Thoracic aorta (tissue), 2 donors: ENCODE measurements at regions not wholly inside any gene's neighbourhood (a gene's known extent, or its start where the extent isn't known, plus 50 kb on each side); places are given as distances from the start of the nearest gene placed in this dataset.

Experiments used
- ATAC-seq: fragments of 150-250 bp; one replicate; pipeline ENCODE4 v1.8.0; 2017; ENCODE audit warnings: low read depth; ENCODE audit not compliant: insufficient number of reproducible peaks, low FRiP score
- DNase-seq: peaks from one replicate; pipeline ENCODE4 v3.0.0-alpha.2; 2020; ENCODE audit warnings: low spot score
- H3K27ac ChIP-seq, 2 donors: fragments of 200-600 bp; sonication (generic); 1 replicate in 1 of 2; 2 replicates in 1 of 2; pipeline ENCODE4 v1.5.1; 2016; ENCODE audit warnings: mild to moderate bottlenecking in 2 of 2, moderate library complexity in 2 of 2
- H3K27me3 ChIP-seq: fragments of 200-600 bp; sonication (generic); replicated peaks from 2 replicates; pipeline ENCODE4 v1.6.0; 2016; ENCODE audit warnings: mild to moderate bottlenecking; ENCODE audit not compliant: insufficient read depth
- H3K36me3 ChIP-seq: fragments of 200-600 bp; sonication (generic); one replicate; pipeline ENCODE4 v1.5.1; 2016
- H3K4me1 ChIP-seq, 2 donors: fragments of 200-600 bp; sonication (generic); 1 replicate in 1 of 2; 2 replicates in 1 of 2; pipeline versions ENCODE4 v1.5.1 to v1.6.0; 2016; ENCODE audit warnings: low read depth in 2 of 2, mild to moderate bottlenecking in 1 of 2; ENCODE audit not compliant: control insufficient read depth in 1 of 2
- H3K4me3 ChIP-seq: fragments of 200-600 bp; sonication (generic); 2 replicates; pipeline ENCODE4 v1.5.1; 2016; ENCODE audit warnings: mild to moderate bottlenecking
- H3K9me3 ChIP-seq: fragments of 200-600 bp; sonication (generic); 2 replicates; pipeline ENCODE4 v1.5.1; 2016
- CTCF ChIP-seq: fragments of 200-600 bp; sonication (generic); IDR thresholded peaks from one replicate; pipeline ENCODE4 v1.5.1; 2019; ENCODE audit warnings: antibody characterized with exemption

DNA sequence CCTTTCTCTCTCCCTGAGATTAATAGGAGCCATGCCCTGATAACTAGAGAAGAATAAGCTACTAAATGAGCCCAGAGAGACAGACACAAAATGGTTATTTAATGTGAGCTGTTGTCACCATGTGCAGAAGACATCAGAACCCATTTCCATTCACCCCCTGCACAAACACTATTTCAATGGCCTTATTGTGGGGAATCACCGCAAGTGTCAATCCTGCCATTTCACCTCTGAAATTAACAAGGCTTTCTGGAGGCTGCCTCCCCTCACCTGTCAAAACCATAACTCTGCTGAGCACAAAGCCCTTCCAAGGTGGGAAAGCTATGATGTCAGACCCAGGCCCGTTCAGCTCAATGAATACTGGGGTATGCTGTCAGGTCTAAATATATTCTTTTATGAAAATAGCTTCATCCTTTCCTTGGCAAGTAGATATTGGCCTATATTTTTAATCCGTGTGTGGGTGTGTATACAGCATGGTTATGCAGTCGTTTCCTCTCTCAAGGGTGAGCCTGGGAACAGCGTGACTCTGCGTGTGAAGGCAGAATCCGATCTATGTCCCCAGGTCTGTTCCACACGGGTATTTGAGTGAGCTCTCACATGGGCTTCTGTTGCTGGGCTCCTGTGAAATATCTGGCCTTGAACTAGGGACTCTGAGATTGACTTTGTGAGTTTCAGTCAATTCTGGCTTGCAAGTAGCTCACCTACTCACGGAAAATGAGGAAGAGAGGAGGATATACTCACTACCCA is 266.3 kb downstream of the FBXW7 start:
- Histone ChIP-seq H3K27me3 (no peaks in the 10 kb centered on the region), H3K9me3 (no peaks in the 10 kb centered on the region), H3K27ac (no peak overlapping the region), H3K4me3 (no peak overlapping the region), H3K4me1 (no peaks in the 10 kb centered on the region), H3K36me3 (no peaks in the 10 kb centered on the region)
- ATAC-seq (no peak), DNase-seq (no peak)
- TF ChIP-seq CTCF, result no peak

DNA sequence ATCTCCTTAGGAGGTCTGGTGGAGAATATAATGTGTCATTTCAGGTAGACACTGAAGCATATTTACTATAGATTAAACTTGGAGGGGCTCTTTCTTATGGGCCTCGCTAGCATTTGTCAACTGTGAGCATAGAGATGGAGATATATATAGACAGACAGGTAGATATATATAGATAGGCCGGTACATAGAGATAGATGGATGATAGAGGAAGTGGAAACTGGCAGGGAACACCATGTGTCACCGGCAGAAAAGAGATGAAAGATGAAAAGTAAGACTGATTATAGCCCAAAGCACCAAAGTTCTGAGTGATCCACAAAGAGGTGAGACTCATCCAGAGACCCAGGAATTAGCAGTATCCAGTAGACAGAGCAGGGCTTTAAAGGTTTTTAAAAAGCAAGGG is 268.1 kb downstream of the FBXW7 start:
- ATAC-seq, result no peak
- H3K4me3 ChIP-seq, result no peak overlapping the region
- no peaks in the 10 kb centered on the region for H3K4me1 ChIP-seq
- H3K36me3 ChIP-seq, result no peaks in the 10 kb centered on the region
- no peak overlapping the region for H3K27ac ChIP-seq
- no peak for DNase-seq
- TF ChIP-seq CTCF, result no peak
- H3K9me3 ChIP-seq, result no peaks in the 10 kb centered on the region
- H3K27me3 ChIP-seq, result no peaks in the 10 kb centered on the region

DNA sequence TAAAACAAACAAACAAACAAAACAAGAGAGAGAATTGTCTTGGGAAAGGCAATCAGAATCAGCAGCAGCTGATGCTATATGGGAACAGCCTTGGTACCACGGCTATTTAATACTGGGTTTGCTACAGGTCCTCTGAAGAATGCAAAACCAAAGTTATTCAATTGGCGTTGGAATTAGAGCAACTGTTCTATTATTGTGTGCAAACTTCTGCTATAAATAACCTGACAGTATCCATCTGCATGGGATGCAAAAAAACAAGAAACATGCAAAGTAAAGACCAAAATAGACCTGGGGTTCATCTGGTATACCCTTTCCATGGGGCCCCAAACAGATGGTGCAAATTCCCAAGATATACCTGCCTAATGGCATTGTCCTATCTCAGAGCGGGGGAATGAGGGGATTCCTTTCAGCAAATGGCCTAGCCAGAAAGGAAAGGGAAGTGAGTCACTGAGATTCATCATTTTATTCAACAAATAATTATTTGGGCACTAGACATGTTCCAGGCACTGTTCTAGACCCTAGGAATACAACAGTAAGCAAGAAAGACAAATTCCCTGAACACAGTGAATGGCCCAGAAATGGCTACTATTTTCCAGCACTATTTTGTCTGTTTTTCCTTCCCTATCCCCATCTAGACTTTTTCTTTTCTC is 268.9 kb downstream of the FBXW7 start:
- no peaks in the 10 kb centered on the region for H3K27me3 ChIP-seq
- TF ChIP-seq CTCF, result no peak
- no peak overlapping the region for H3K4me3 ChIP-seq
- H3K27ac ChIP-seq, result no peak overlapping the region
- DNase-seq (no peak), ATAC-seq (no peak)
- no peaks in the 10 kb centered on the region for H3K9me3 ChIP-seq
- H3K4me1 ChIP-seq, result no peaks in the 10 kb centered on the region
- no peaks in the 10 kb centered on the region for H3K36me3 ChIP-seq

DNA sequence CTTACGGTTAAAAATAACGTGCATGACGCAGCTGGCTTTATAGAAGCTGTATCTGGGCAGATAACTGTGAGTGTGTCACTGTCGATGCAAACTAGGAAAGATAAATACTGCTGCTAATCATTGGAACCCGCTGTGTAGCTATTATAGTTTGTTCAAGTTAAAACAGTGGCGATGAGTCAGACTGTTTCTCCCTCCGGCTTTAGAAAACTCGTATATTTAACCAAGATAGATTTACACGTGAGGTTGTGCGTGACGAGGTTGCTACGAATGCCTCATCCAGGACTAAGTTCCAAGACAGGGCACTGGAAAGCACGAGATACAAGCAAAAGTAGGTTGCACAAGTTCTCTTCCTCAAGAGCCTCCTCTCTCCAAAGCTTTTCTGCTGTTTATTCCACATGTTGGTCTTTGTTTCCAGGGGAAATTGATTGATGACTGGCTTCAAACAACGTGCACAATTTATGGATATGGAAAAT is 270.7 kb downstream of the FBXW7 start:
- no peaks in the 10 kb centered on the region for H3K27me3 ChIP-seq
- no peak for TF ChIP-seq CTCF
- no peaks in the 10 kb centered on the region for H3K4me1 ChIP-seq
- no peaks in the 10 kb centered on the region for H3K36me3 ChIP-seq
- no peak for DNase-seq
- no peaks in the 10 kb centered on the region for H3K9me3 ChIP-seq
- no peak overlapping the region for H3K4me3 ChIP-seq
- ATAC-seq, result no peak
- no peak overlapping the region for H3K27ac ChIP-seq

DNA sequence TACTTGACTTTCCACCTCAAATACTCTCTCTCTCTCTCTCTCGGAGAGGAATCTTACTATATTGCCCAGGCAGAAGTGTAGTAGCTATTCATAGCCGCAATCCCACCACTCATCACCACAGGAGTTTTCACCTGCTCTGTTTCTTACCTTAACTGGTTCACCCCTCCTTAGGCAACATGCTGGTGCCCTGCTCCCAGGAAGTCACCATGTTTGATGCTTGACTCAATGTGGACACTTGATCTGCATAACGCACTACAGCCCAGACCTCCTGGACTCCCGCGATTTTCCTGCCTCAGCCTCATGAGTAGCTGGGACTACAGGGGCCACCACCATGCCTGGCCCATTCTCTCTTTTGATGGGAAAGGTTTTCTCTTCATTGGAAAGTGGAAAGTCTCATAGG is 271.8 kb downstream of the FBXW7 start:
- Histone ChIP-seq H3K27ac (no peak overlapping the region), H3K4me3 (no peak overlapping the region), H3K27me3 (no peaks in the 10 kb centered on the region), H3K36me3 (no peaks in the 10 kb centered on the region), H3K4me1 (no peaks in the 10 kb centered on the region), H3K9me3 (no peaks in the 10 kb centered on the region)
- ATAC-seq (no peak), DNase-seq (no peak)
- TF ChIP-seq CTCF, result no peak
